IMR-90 (cell line): ENCODE measurements at regions not wholly inside any gene's neighbourhood (a gene's known extent, or its start where the extent isn't known, plus 50 kb on each side); places are given as distances from the start of the nearest gene placed in this dataset.

Source experiments
- ATAC-seq: fragments of 200-7000 bp; cut with Tn5 transposase; 2 replicates; pipeline ENCODE4 v1.9.1; 2020; ENCODE audit warnings: low read depth, mild to moderate bottlenecking, moderate library complexity
- BruUV-seq: library from RNA; stranded (reverse); fragments of 400-500 nt; replicated peaks from 2 replicates; lab custom pipeline; 2021; lab: Mats Ljungman, UMichigan
- CTCF ChIA-PET: fragments of 300-600 bp; formaldehyde crosslinking; extraction: SDS; loops from one replicate; lab custom pipeline; 2021; ENCODE audit warnings: antibody characterized with exemption; lab: Yijun Ruan, JAX
- POLR2A ChIA-PET: fragments of 300-600 bp; sonication (Branson Sonifier 250); formaldehyde crosslinking; loops from one replicate; lab custom pipeline; 2022; ENCODE audit warnings: antibody characterized with exemption; ENCODE audit not compliant: unreplicated experiment; lab: Charles Lee
- DNase-seq: peaks from one replicate; pipeline ENCODE4 v3.0.0; 2013
- H2AFZ ChIP-seq: replicated peaks from 2 replicates; pipeline ENCODE3; 2013; ENCODE audit warnings: low read length, mild to moderate bottlenecking; ENCODE audit not compliant: poor library complexity
- H2AK5ac ChIP-seq: 2 replicates; pipeline ENCODE4 v1.6.1; 2013; ENCODE audit warnings: low read depth, low read length, inconsistent platforms
- H2AK9ac ChIP-seq: replicated peaks from 2 replicates; pipeline ENCODE3; 2013; ENCODE audit warnings: mild to moderate bottlenecking, low read depth, low read length, moderate library complexity; ENCODE audit not compliant: poor library complexity
- H2BK120ac ChIP-seq: 2 replicates; pipeline ENCODE4 v1.6.1; 2013; ENCODE audit warnings: low read depth, low read length, inconsistent platforms
- H2BK15ac ChIP-seq: 3 replicates; pipeline ENCODE4 v1.6.1; 2013; ENCODE audit warnings: low read depth, low read length, inconsistent platforms
- H2BK20ac ChIP-seq: 2 replicates; pipeline ENCODE4 v1.6.1; 2013; ENCODE audit warnings: low read depth, mild to moderate bottlenecking, inconsistent platforms, low read length, moderate library complexity
- H2BK5ac ChIP-seq: 2 replicates; pipeline ENCODE4 v1.6.1; 2013; ENCODE audit warnings: mild to moderate bottlenecking, low read depth, low read length, inconsistent platforms; ENCODE audit not compliant: poor library complexity, severe bottlenecking
- H3K14ac ChIP-seq: replicated peaks from 2 replicates; pipeline ENCODE4 v1.6.1; 2013; ENCODE audit warnings: low read depth, low read length, inconsistent platforms
- H3K18ac ChIP-seq: 2 replicates; pipeline ENCODE4 v1.6.1; 2013; ENCODE audit warnings: low read depth, low read length, control low read depth
- H3K23ac ChIP-seq: 2 replicates; pipeline ENCODE4 v1.6.1; 2013; ENCODE audit warnings: low read depth, low read length, inconsistent platforms
- H3K27ac ChIP-seq: 2 replicates; pipeline ENCODE4 v1.5.1; 2013; ENCODE audit warnings: mild to moderate bottlenecking, control low read depth, low read length; ENCODE audit not compliant: insufficient read depth
- H3K27me3 ChIP-seq: 2 replicates; pipeline ENCODE4 v1.6.1; 2013; ENCODE audit warnings: low read length; ENCODE audit not compliant: control insufficient read depth, insufficient read depth
- H3K36me3 ChIP-seq: 2 replicates; pipeline ENCODE4 v1.6.1; 2013; ENCODE audit warnings: low read length, mixed read lengths; ENCODE audit not compliant: control insufficient read depth, insufficient read depth
- H3K4ac ChIP-seq: 2 replicates; pipeline ENCODE4 v1.6.1; 2013; ENCODE audit warnings: low read depth, low read length, inconsistent platforms
- H3K4me1 ChIP-seq: 2 replicates; pipeline ENCODE4 v1.6.1; 2013; ENCODE audit warnings: low read length, mixed read lengths; ENCODE audit not compliant: control insufficient read depth, insufficient read depth
- H3K4me2 ChIP-seq: 2 replicates; pipeline ENCODE4 v1.6.1; 2013; ENCODE audit warnings: low read depth, mild to moderate bottlenecking, control low read depth, low read length, moderate library complexity
- H3K4me3 ChIP-seq: 2 replicates; pipeline ENCODE4 v1.5.1; 2013; ENCODE audit warnings: low read depth, mild to moderate bottlenecking, control low read depth, low read length, moderate library complexity; ENCODE audit not compliant: insufficient read depth
- H3K56ac ChIP-seq: 2 replicates; pipeline ENCODE4 v1.6.1; 2013; ENCODE audit warnings: low read length, inconsistent platforms; ENCODE audit not compliant: insufficient read depth; ENCODE audit errors: extremely low read depth
- H3K79me1 ChIP-seq, 2 experiments: 2 replicates each; pipeline ENCODE4 v1.6.1; 2013; ENCODE audit warnings: low read length in 2 of 2, inconsistent platforms in 1 of 2, low read depth in 1 of 2
- H3K9ac ChIP-seq: 2 replicates; pipeline ENCODE4 v1.6.1; 2013; ENCODE audit warnings: low read depth, low read length, control low read depth
- H3K9me1 ChIP-seq: 2 replicates; pipeline ENCODE4 v1.6.1; 2013; ENCODE audit warnings: low read length, inconsistent platforms; ENCODE audit not compliant: insufficient read depth
- H3K9me3 ChIP-seq: 2 replicates; pipeline ENCODE4 v1.6.1; 2013; ENCODE audit warnings: low read length; ENCODE audit not compliant: control insufficient read depth, insufficient read depth
- H4K20me1 ChIP-seq: 2 replicates; pipeline ENCODE4 v1.6.1; 2013; ENCODE audit warnings: low read length, inconsistent platforms; ENCODE audit not compliant: insufficient read depth
- H4K5ac ChIP-seq: 2 replicates; pipeline ENCODE4 v1.6.1; 2013; ENCODE audit warnings: mild to moderate bottlenecking, low read depth, low read length, control low read depth
- H4K8ac ChIP-seq, 2 experiments: 2 replicates each; pipeline ENCODE4 v1.6.1; 2013; ENCODE audit warnings: low read depth in 2 of 2, low read length in 2 of 2, control low read depth in 1 of 2, inconsistent platforms in 1 of 2
- H4K91ac ChIP-seq: 2 replicates; pipeline ENCODE4 v1.6.1; 2013; ENCODE audit warnings: low read depth, low read length, inconsistent platforms; ENCODE audit not compliant: insufficient read depth
- MAFK ChIP-seq: IDR thresholded peaks from 2 replicates; pipeline ENCODE4 v1.6.1; 2012; ENCODE audit warnings: low read depth, low read length, improper control_type of control experiment
- MAZ ChIP-seq: IDR thresholded peaks from 2 replicates; pipeline ENCODE4 v1.6.1; 2012; ENCODE audit warnings: low read depth, mild to moderate bottlenecking, low read length, improper control_type of control experiment, moderate library complexity, borderline replicate concordance
- RAD21 ChIP-seq: IDR thresholded peaks from 2 replicates; pipeline ENCODE4 v1.6.1; 2012; ENCODE audit warnings: low read length, improper control_type of control experiment
- whole genome bisulfite sequencing, 2 experiments: methylation state at CpG; one replicate each; pipeline versions ENCODE4 v1.1.5 to v1.1.7; 2013; ENCODE audit warnings: missing lambda C conversion rate in 2 of 2; ENCODE audit not compliant: insufficient read length in 1 of 2; ENCODE audit errors: extremely low coverage in 2 of 2; 5-methylcytosine and 5-hydroxymethylcytosine counted together
- dilution Hi-C: fragments of 300-500 bp; cut with HindIII; formaldehyde crosslinking; loops from one replicate; pipeline ENCODE4 v1.14.3; 2018; ENCODE audit warnings: low sequenced_read_pairs; ENCODE audit not compliant: unreplicated experiment
- in situ Hi-C: fragments of 300-500 bp; cut with MboI; formaldehyde crosslinking; loops from 3 replicates; pipeline ENCODE4 v1.14.3; 2019; ENCODE audit warnings: low sequenced_read_pairs, inconsistent platforms, mixed read lengths
- intact Hi-C: fragments of 100-400 bp; cut with micrococcal nuclease; formaldehyde crosslinking; loops from 2 replicates; pipeline ENCODE4 v1.10.0; 2022
- TF ChIP-seq, protein P1 (sequence below): fragments of 150-350 bp; IDR thresholded peaks from 2 replicates; pipeline ENCODE4 v1.6.1; 2017; ENCODE audit warnings: mild to moderate bottlenecking, antibody characterized with exemption, low read length, low read depth
- TF ChIP-seq, protein P2 (sequence below): conservative IDR thresholded peaks from 2 replicates; pipeline ENCODE4 v1.5.1; 2012; ENCODE audit warnings: mild to moderate bottlenecking, low read depth, low read length, improper control_type of control experiment
- TF ChIP-seq, protein P3 (sequence below): fragments of 150-350 bp; IDR thresholded peaks from 2 replicates; pipeline ENCODE4 v1.6.1; 2016; ENCODE audit warnings: low read depth, mild to moderate bottlenecking, low read length, moderate library complexity, borderline replicate concordance

DNA sequence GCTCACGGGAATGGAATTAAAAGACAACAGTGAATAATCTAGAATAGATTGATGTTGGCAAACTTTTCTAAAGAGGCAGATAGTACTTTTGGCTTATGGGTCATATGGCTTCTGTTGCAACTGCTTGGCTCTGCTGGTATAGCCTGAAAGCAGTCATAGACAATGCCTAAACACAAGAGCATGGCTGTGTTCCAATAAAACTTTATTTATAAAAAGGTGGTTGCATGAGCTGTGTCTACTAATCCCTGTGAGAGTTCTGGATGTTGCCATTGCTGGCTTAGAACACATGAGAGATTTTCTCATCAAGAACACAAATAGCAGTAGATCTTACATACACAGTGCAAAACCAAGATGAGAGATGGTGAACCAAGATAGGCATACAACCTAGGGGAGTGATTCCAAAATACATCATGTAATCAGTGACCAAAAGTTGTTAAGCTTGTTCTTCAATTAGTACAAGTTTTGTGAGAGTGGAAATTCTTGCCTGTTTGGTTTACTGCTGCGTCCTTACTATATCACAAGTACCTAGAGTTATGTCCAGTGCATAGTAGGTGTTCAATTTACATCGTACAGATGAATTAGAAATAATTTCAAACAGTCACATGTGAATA is 380.0 kb downstream of the METTL4 start:
- Histone ChIP-seq H4K20me1 (no peaks in the 10 kb centered on the region), H3K9ac (no peak overlapping the region), H3K9me3 (no peaks in the 10 kb centered on the region), H3K23ac (no peak overlapping the region), H3K27me3 (no peaks in the 10 kb centered on the region), H3K18ac (no peak overlapping the region), H3K4me2 (no peak overlapping the region), H3K14ac (no peak overlapping the region), H3K9me1 (no peaks in the 10 kb centered on the region), H2BK15ac (no peak overlapping the region), H3K56ac (no peak overlapping the region), H3K4me1 (no peaks in the 10 kb centered on the region), H2BK5ac (no peak overlapping the region), H4K8ac (no peak overlapping the region), H4K91ac (no peak overlapping the region), H4K5ac (no peak overlapping the region), H2BK120ac (no peak overlapping the region), H2AK5ac (no peak overlapping the region), H2AK9ac (no peak overlapping the region), H2AFZ (no peak overlapping the region), H3K4ac (no peak overlapping the region), H3K36me3 (no peaks in the 10 kb centered on the region), H3K27ac (no peak overlapping the region), H3K79me1 (no peaks in the 10 kb centered on the region), H3K4me3 (no peak overlapping the region), H2BK20ac (no peak overlapping the region)
- intact Hi-C loops = no loop called here
- DNase-seq (no peak), ATAC-seq (no peak)
- ChIA-PET POLR2A (no interaction called here), CTCF (no interaction called here)
- in situ Hi-C loops = no loop called here
- no peak for TF ChIP-seq MAFK
- TF ChIP-seq MAZ = no peak
- TF ChIP-seq, protein P1, sequence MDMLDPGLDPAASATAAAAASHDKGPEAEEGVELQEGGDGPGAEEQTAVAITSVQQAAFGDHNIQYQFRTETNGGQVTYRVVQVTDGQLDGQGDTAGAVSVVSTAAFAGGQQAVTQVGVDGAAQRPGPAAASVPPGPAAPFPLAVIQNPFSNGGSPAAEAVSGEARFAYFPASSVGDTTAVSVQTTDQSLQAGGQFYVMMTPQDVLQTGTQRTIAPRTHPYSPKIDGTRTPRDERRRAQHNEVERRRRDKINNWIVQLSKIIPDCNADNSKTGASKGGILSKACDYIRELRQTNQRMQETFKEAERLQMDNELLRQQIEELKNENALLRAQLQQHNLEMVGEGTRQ = no peak
- no peak for TF ChIP-seq RAD21
- TF ChIP-seq, protein P2, sequence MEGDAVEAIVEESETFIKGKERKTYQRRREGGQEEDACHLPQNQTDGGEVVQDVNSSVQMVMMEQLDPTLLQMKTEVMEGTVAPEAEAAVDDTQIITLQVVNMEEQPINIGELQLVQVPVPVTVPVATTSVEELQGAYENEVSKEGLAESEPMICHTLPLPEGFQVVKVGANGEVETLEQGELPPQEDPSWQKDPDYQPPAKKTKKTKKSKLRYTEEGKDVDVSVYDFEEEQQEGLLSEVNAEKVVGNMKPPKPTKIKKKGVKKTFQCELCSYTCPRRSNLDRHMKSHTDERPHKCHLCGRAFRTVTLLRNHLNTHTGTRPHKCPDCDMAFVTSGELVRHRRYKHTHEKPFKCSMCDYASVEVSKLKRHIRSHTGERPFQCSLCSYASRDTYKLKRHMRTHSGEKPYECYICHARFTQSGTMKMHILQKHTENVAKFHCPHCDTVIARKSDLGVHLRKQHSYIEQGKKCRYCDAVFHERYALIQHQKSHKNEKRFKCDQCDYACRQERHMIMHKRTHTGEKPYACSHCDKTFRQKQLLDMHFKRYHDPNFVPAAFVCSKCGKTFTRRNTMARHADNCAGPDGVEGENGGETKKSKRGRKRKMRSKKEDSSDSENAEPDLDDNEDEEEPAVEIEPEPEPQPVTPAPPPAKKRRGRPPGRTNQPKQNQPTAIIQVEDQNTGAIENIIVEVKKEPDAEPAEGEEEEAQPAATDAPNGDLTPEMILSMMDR = no peak
- TF ChIP-seq, protein P3, sequence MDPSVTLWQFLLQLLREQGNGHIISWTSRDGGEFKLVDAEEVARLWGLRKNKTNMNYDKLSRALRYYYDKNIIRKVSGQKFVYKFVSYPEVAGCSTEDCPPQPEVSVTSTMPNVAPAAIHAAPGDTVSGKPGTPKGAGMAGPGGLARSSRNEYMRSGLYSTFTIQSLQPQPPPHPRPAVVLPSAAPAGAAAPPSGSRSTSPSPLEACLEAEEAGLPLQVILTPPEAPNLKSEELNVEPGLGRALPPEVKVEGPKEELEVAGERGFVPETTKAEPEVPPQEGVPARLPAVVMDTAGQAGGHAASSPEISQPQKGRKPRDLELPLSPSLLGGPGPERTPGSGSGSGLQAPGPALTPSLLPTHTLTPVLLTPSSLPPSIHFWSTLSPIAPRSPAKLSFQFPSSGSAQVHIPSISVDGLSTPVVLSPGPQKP = no peak
- dilution Hi-C loops = no loop called here
- BruUV-seq = no TSS peak
- WGBS, 2 experiments = no CpG with 5 or more reads among the region's 3 CpGs
